HL-60/S4 (cell line): ENCODE measurements at regions not wholly inside any gene's neighbourhood (a gene's known extent, or its start where the extent isn't known, plus 50 kb on each side); places are given as distances from the start of the nearest gene placed in this dataset.
"Not testable (repeated sequence)": the region's sequence is repeated elsewhere in the genome, so short reads cannot be mapped to it uniquely, and the experiment has no call there.

Experiments used
- in situ Hi-C: fragments of 300-500 bp; cut with MboI; formaldehyde crosslinking; loops from 2 replicates; pipeline ENCODE4 v1.14.3; 2022; ENCODE audit warnings: low sequenced_read_pairs

GRCh38 chr15:95739131-95739530, 591.4 kb upstream of the NR2F2 start:
- in situ Hi-C loops: no loop called here

GRCh38 chr15:95741830-95742229, 588.7 kb upstream of the NR2F2 start:
- in situ Hi-C loops: no loop called here

- in situ Hi-C loops: no loop called here
These were observed 588.2 kb upstream of the NR2F2 start for GRCh38 chr15:95742256-95742655.

DNA sequence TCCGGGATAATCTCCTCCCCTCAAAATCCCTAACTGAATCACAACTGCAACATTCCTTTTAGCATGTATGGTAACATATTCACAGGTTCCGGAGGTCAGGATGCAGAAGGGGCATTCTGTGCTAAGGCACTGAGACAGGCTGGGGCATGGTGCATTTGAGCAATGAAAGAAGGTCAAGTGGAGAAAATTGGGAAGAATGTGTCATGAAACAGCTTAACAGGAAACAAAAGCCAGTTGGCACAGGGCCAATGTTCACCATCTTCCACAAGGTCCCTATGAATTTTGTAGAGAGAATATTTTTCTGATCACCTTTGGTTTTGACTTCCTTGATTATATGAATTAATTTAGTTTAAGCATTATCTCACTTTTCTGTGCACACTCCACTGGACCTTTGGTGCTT, 587.7 kb upstream of the NR2F2 start:
- in situ Hi-C loops: no loop called here

- in situ Hi-C loops: no loop called here
These were observed 573.3 kb upstream of the NR2F2 start for GRCh38 chr15:95757171-95757570.

- in situ Hi-C loops: no loop called here
These were observed 572.0 kb upstream of the NR2F2 start for GRCh38 chr15:95758451-95758850.

GRCh38 chr15:95758851-95759250, 571.6 kb upstream of the NR2F2 start:
- in situ Hi-C loops: no loop called here

DNA sequence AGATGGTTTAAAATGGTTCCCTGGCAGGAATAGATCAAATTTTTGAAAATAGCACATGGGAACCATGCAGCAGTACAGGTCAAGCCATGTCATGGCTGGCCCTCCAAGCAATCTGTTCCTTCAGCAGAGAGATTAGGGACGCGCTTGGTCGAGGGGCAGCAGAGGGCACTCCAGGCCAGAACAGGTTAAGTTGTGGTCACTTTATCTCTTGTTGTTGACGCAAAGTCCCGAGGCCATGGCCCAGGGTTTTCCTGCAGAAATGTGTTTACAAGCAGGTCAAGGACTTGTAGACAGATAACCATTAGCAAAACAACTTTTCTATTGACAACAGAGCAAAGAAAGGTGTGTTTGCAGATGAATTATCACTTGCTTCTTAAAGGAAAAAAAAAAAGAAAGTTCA, 570.0 kb upstream of the NR2F2 start:
- in situ Hi-C loops: no loop called here

GRCh38 chr15:95761501-95762165, 568.9 kb upstream of the NR2F2 start:
- in situ Hi-C loops: no loop called here

DNA sequence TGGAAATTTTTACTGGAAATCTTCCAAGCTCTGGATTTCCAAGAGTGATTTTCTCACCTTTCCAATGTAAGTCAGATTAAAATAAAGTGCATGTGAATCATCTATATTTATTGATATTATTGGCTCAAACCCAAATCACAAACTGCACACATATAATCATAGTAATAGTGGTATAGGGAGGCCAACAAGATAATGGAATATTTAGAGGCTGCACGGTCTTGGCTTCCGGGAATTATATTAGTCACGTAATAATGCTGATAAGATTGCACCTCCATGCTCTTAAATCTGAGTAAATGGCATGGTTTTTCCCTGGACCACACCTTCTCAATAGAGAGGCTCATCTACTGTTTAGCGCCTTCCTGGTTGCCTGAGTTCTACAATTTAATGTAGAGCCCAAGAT, 567.1 kb upstream of the NR2F2 start:
- in situ Hi-C loops: no loop called here

DNA sequence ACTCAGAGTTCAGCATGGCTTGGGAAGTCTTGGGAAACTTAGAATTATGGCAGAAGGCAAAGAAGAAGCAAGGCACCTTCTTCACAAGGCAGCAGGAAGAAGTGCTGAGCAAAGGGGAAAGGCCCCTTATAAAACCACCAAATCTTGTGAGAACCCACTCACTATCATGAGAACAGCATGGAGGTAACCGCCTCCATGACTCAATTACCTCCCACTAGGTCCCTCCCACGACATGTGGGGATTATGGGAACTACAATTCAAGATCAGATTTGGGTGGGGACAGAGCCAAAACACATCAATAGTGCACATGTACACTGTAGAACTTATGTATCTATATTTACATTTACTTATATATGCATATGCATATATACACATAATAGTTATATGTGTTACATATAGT, 565.3 kb upstream of the NR2F2 start:
- in situ Hi-C loops: no loop called here

DNA sequence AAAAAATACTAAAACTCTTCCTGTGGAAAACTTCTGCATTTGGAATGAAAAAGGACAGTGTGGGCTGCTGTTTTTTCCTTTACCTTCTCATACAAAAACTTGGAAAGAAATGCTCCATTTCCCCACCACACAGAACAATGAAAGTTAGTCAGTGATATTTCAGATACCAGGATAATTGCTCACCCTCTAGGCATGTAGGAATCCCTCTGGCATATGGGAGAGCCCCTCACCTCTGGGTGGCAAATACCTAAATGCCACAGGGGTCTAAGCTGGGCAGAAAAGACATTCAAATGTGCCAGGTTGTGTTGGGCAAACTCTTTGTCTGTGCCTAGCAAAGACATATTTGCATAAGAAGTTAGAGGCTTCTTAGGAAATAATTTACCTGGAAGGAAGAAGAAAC, 560.3 kb upstream of the NR2F2 start:
- in situ Hi-C loops: no loop called here

- in situ Hi-C loops: no loop called here
These were observed 557.5 kb upstream of the NR2F2 start for GRCh38 chr15:95772982-95773381.

DNA sequence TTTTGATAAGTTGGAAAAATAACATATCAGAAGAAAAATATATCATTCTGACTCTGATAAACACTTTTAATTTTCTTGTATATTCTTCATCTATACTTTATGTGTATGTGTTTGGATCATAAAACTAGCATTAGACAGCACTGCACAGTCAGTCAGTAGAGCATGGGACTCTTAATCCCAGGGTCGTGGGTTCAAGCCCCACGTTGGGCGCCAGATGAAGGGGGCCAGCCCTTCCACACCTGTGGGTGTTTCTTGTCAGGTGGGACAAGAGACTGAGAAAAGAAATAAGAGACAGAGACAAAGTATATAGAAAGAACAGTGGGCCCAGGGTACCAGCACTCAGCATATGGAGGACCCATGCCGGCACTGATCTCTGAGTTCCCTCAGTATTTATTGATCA, 546.0 kb upstream of the NR2F2 start:
- in situ Hi-C loops: no loop called here

DNA sequence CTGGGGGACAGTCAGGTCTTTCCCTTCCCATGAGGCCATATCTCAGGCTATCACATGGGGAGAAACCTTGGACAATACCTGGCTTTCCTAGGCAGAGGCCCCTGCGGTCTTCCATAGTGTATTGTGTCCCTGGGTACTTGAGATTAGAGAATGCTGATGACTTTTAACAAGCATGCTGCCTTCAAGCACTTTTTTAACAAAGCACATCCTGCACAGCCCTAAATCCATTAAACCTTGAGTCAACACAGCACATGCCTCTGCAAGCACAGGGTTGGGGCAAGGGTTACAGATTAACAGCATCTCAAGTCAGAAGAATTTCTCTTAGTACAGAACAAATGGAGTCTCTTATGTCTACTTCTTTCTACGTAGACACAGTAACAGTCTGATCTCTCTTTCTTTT, 545.2 kb upstream of the NR2F2 start:
- in situ Hi-C loops: not testable (repeated sequence)

GRCh38 chr15:95793231-95793630, 537.3 kb upstream of the NR2F2 start:
- in situ Hi-C loops: no loop called here

GRCh38 chr15:95795386-95795785, 535.1 kb upstream of the NR2F2 start:
- in situ Hi-C loops: no loop called here

- in situ Hi-C loops: no loop called here
These were observed 531.0 kb upstream of the NR2F2 start for GRCh38 chr15:95799286-95800200.

GRCh38 chr15:95804484-95804883, 526.0 kb upstream of the NR2F2 start:
- in situ Hi-C loops: no loop called here

GRCh38 chr15:95812491-95812890, 518.0 kb upstream of the NR2F2 start:
- in situ Hi-C loops: no loop called here

DNA sequence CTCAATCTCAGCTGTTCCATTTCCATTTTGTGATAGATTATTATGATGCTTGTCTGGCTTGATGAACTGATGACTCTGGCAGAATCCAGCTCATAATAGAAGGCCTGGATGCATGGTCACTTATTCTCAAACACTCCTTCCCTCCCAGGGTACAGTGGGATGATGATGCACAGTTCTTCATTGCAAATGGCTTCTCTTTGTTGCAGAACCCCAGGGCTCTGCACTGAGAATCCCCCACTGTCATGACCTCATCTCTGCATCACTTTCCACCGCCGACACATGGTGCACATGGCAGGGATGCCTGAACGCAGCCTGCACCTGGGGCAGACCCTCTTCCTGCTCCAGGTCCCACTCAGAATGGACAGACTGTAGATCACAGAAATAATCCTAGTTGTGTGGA, 515.6 kb upstream of the NR2F2 start:
- in situ Hi-C loops: no loop called here

DNA sequence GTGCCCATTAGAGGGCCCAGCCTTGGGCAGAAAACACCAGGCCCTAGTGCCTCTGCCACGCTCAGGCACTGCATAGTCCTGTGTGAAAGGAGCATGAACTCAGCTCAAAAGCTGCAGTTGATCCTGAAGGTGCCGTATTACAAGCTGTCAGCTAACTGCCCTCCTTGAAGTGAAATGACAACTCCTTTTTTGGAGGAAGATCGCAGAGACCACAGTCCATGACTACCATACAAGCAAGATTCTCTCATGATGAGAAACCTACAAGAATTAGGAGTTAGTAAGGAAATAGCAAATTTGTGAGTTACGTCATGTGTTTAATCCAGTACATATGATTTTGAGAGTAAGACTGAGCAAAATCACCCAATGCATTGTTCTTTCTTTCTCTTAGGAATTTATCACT, 513.9 kb upstream of the NR2F2 start:
- in situ Hi-C loops: no loop called here
